ENCODE measurements at regions not wholly inside any gene's neighbourhood (a gene's known extent, or its start where the extent isn't known, plus 50 kb on each side); places are given as distances from the start of the nearest gene placed in this dataset.

DNA sequence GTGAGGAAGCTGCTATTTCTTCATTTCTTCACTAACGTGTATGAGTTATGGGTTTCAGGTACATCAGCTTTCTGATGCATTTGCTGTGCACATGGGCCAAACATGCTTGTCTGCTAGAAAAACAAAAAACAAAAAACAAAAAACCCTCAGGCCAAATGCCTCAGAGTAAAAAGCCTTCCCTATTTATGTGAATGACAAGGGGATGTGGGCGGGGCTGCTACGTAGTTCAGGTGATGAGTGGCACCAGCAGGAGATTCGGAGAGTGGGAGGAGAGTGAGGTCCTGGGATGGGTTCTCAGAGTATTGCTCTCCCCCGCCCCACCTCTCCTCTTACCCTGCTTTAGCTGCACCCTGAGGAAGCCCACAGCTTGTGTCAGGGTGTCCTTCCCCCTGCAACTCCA lies 596.8 kb upstream of the JAG1 start:
- H3K4me3 ChIP-seq (ENCODE audit: control insufficient read depth, low read depth, low read length): no peak overlapping the region
- TF ChIP-seq, protein P1, sequence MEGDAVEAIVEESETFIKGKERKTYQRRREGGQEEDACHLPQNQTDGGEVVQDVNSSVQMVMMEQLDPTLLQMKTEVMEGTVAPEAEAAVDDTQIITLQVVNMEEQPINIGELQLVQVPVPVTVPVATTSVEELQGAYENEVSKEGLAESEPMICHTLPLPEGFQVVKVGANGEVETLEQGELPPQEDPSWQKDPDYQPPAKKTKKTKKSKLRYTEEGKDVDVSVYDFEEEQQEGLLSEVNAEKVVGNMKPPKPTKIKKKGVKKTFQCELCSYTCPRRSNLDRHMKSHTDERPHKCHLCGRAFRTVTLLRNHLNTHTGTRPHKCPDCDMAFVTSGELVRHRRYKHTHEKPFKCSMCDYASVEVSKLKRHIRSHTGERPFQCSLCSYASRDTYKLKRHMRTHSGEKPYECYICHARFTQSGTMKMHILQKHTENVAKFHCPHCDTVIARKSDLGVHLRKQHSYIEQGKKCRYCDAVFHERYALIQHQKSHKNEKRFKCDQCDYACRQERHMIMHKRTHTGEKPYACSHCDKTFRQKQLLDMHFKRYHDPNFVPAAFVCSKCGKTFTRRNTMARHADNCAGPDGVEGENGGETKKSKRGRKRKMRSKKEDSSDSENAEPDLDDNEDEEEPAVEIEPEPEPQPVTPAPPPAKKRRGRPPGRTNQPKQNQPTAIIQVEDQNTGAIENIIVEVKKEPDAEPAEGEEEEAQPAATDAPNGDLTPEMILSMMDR (IDR thresholded peaks at IDR 0.05; ENCODE audit: control insufficient read depth, insufficient read depth, low read depth, low read length, missing control alignments): no peak
- DNase-seq (ENCODE audit: low read depth): no peak

DNA sequence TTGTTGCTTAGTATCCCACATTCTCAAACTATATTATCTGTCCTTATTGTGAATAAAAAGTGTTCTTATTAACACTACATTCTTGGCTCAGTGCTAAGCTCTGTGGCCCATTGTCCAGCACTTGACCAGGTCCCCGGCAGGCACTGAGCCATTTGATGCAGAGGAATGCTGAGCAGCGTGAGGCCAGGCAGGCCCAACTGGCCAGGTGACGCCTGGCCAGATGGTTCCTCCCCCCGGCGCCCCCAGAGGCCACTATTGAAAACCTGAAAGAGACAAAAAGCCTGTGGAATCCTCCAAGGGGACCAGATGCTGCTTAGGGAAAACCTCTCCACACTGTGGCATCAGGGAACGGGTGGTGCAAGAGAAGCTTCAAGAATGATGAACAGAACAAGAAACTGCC lies 597.5 kb upstream of the JAG1 start:
- TF ChIP-seq, protein P1 (IDR thresholded peaks at IDR 0.05; ENCODE audit: control insufficient read depth, insufficient read depth, low read depth, low read length, missing control alignments): peak; percentile 9
- H3K4me3 ChIP-seq (ENCODE audit: control insufficient read depth, low read depth, low read length): no peak overlapping the region
- DNase-seq (ENCODE audit: low read depth): no peak

DNA sequence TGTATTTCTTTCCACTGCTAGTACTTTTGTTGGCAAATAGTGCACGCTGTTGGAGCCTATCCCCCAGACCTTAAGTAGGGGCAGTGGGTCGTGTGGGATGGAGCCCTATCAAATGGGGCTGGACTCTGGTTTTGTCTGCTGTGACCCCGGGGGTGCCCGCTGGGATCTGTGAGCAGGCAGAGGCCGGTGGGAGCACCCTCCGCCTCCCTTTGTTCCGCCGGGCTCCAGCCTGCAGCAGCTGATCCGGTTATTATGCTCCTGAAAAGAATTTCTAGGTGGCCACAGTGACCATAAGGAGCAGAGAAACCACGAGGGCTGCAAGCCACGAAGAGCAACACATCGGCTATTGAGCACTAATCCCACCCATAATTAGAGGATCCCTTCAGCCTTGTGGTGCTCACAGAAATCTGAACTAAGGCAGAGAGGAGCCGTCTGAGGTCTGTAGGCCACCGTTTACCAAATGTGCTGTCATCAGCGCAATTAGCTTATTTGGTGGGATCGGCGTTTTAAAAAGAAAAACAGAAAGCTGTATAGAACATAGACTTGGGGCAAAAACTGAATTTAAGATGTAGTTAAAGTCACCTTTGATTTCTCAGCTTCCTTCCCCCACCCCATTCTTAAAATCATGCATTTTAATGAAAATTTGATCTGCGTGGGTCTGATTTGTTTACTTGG lies 598.3 kb upstream of the JAG1 start:
- no peak overlapping the region for H3K4me3 ChIP-seq (ENCODE audit: control insufficient read depth, low read depth, low read length)
- TF ChIP-seq, protein P1 (IDR thresholded peaks at IDR 0.05; ENCODE audit: control insufficient read depth, insufficient read depth, low read depth, low read length, missing control alignments): no peak
- DNase-seq (ENCODE audit: low read depth): no peak

DNA sequence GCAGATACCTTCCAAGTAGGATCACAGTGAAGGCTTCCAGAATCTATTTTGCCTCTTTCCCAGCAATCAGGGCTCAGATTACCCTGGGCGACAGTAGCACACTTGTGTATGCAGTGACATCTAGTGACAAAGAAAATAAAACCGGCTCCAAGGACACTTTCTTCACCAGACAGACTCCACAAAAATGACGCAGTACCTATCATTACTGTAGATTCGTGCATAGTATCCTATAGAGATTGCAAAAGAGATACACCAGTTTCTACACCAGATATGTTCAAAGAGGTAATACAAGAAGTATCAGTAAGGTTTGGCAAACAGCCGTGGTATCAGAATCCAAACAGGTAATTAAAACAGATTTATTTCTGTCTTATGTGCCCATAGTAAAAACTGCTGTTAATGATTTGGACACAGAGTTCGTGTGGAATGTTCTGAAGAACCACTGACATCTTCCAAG lies 600.4 kb upstream of the JAG1 start:
- TF ChIP-seq, protein P1 (IDR thresholded peaks at IDR 0.05; ENCODE audit: control insufficient read depth, insufficient read depth, low read depth, low read length, missing control alignments): peak; percentile 62
- no peak overlapping the region for H3K4me3 ChIP-seq (ENCODE audit: control insufficient read depth, low read depth, low read length)
- DNase-seq (ENCODE audit: low read depth): peak; percentile 46

DNA sequence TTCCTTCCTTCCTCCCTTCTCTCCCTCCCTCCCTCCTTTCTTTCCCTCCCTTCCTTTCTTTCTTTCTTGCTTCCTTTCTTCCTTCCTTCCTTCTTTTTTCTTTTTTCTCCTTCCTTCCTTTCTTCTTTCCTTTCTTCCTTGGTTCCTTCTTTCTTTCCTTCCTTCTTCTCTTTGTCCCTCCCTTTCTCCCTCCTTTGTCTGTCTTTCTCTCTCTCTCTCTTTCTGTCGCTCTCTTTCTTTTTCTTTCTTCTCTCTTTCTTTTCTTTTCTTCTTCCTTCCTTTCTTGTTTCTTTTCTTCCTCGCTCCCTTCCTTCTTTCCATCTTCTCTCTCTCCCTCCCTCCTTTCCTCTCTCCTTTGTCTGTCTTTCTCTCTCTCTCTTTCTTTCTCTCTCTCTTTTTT lies 601.9 kb upstream of the JAG1 start:
- no peak for DNase-seq (ENCODE audit: low read depth)
- TF ChIP-seq, protein P1 (IDR thresholded peaks at IDR 0.05; ENCODE audit: control insufficient read depth, insufficient read depth, low read depth, low read length, missing control alignments): no peak
- H3K4me3 ChIP-seq (ENCODE audit: control insufficient read depth, low read depth, low read length): no peak overlapping the region

DNA sequence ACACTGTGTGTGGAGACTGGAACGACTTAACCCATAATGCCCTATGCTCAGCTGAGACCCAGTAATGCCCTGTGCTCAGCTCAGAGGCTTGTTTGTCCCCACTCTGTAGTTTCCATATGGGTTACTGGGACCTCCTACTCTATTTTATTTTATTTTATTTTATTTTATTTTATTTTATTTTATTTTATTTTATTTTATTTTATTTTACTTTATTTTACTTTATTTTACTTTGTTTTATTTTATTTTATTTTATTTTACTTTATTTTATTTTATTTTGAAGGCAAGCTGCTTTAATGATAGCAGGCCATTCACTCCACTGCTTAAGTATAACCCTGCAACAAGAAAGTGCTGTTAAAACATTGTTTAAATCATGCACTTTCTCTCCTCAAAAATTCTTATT lies 603.4 kb upstream of the JAG1 start:
- H3K4me3 ChIP-seq (ENCODE audit: control insufficient read depth, low read depth, low read length): no peak overlapping the region
- TF ChIP-seq, protein P1 (IDR thresholded peaks at IDR 0.05; ENCODE audit: control insufficient read depth, insufficient read depth, low read depth, low read length, missing control alignments): no peak
- no peak for DNase-seq (ENCODE audit: low read depth)

Data from AG09309 (cell line).